GM12892 (cell line): ENCODE measurements at regions not wholly inside any gene's neighbourhood (a gene's known extent, or its start where the extent isn't known, plus 50 kb on each side); places are given as distances from the start of the nearest gene placed in this dataset.

Experiments
- POLR2A ChIP-seq: IDR thresholded peaks from 2 replicates; pipeline ENCODE4 v1.6.1; 2011; ENCODE audit warnings: low read depth, low read length, control low read depth
- POLR2AphosphoS5 ChIP-seq: IDR thresholded peaks from 2 replicates; pipeline ENCODE4 v1.6.1; 2011; ENCODE audit warnings: low read depth, low read length, control low read depth

- TF ChIP-seq POLR2A (no peak), POLR2AphosphoS5 (no peak)
Observed at GRCh38 chr1:201665036-201665435, 126.1 kb downstream of the NAV1 start.
